Activated B cell treated with CpG ODN at 0.5 μM for 24 hours (primary cell): ENCODE measurements at regions not wholly inside any gene's neighbourhood (a gene's known extent, or its start where the extent isn't known, plus 50 kb on each side); places are given as distances from the start of the nearest gene placed in this dataset.

Source experiments
- ATAC-seq: fragments of 200-7000 bp; cut with Tn5 transposase; one replicate; pipeline ENCODE4 v1.10.0; 2021; ENCODE audit warnings: low read depth, mild to moderate bottlenecking, moderate library complexity
- CTCF ChIA-PET: fragments of 350-600 bp; sonication (Branson Sonifier 250); formaldehyde crosslinking; loops from one replicate; lab custom pipeline; 2021; ENCODE audit warnings: antibody characterized with exemption; lab: Charles Lee
- POLR2A ChIA-PET: fragments of 350-600 bp; sonication (Branson Sonifier 250); formaldehyde crosslinking; loops from one replicate; lab custom pipeline; 2021; ENCODE audit warnings: antibody characterized with exemption; lab: Charles Lee
- DNase-seq: peaks from one replicate; pipeline ENCODE4 v3.0.0; 2022
- H3K27ac Mint-ChIP-seq: one replicate; pipeline ENCODE4 v1.8.0; 2020; ENCODE audit warnings: mixed read lengths
- H3K27me3 Mint-ChIP-seq: one replicate; pipeline ENCODE4 v1.8.0; 2021; ENCODE audit warnings: mixed read lengths
- H3K36me3 Mint-ChIP-seq: one replicate; pipeline ENCODE4 v1.8.0; 2021; ENCODE audit warnings: low read depth, mixed read lengths
- H3K4me1 Mint-ChIP-seq: one replicate; pipeline ENCODE4 v1.8.0; 2021; ENCODE audit warnings: mixed read lengths
- H3K4me3 Mint-ChIP-seq: one replicate; pipeline ENCODE4 v1.8.0; 2020; ENCODE audit warnings: mild to moderate bottlenecking, mixed read lengths
- H3K9me3 Mint-ChIP-seq: one replicate; pipeline ENCODE4 v1.8.0; 2020; ENCODE audit warnings: mixed read lengths
- intact Hi-C: fragments of 100-400 bp; cut with micrococcal nuclease; formaldehyde crosslinking; loops from one replicate; pipeline ENCODE4 v1.15.1; 2024
- TF ChIP-seq, protein P1 (sequence below): fragments of 200-600 bp; IDR thresholded peaks from one replicate; pipeline ENCODE4 v1.8.0; 2022; ENCODE audit warnings: antibody characterized with exemption, mild to moderate bottlenecking

DNA sequence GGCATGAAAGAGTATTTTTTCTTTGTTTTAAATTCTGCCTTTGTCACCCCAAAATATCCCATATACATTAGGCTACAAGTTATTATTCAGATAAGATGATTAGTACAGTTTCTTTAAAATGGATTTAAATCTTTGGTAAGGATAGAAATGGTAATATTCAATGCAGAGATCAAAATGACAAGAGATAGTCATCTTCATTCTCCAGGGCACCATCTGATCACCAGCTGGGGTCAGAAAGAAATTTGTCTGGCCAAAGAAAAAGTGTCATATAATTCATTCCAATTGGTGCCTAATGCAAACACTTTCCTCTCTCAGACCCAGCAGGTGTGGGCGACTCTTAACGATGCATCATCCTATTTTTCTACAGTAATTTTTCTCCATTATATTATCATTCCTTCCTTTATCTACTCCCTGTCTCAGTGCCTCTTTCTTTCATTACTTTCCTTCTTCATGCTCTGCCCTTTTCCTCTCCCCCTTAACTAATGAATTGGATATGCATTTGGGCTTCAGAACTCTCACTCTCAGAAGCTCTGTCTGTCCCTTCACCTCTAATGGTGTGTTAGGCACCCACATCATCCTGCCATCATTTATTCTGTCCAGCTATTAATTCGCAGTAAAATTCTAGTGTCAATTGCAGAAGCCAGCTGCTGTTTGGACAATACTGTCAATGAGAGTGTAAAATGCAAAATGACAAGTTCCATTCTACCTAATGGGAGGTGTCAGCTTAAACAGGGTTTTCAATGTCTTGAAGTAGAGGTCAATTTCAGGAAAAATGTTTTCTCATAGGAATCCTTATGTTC, 570.5 kb downstream of the TDRD15 start:
- POLR2A ChIA-PET = no interaction called here
- no peak overlapping the region for H3K27ac Mint-ChIP-seq

DNA sequence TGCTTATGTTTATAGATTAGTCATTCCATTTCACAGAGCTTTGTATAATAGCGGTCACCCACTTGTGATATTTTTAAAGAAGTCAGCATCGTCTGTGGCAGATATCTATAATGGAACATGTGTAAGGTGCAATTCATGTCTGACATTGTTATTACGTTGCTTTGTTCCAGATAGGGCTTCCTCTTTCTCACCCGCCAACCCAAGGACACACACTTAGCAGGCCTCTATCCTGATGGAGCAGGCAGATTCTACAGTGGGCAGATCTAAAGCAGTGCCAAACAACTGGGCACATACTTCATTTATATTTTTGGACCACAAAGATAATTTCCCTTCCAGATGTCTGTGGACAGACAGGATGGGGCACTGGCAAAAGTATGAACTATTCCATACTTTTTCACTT, 573.1 kb downstream of the TDRD15 start:
- Mint-ChIP-seq H3K4me3 (no peak overlapping the region), H3K36me3 (no peaks in the 10 kb centered on the region), H3K4me1 (no peaks in the 10 kb centered on the region), H3K27me3 (no peaks in the 10 kb centered on the region), H3K27ac (no peak overlapping the region), H3K9me3 (peaks cover 7% of the 10 kb centered on the region)
- intact Hi-C loops = no loop called here
- no peak for DNase-seq
- TF ChIP-seq, protein P1, sequence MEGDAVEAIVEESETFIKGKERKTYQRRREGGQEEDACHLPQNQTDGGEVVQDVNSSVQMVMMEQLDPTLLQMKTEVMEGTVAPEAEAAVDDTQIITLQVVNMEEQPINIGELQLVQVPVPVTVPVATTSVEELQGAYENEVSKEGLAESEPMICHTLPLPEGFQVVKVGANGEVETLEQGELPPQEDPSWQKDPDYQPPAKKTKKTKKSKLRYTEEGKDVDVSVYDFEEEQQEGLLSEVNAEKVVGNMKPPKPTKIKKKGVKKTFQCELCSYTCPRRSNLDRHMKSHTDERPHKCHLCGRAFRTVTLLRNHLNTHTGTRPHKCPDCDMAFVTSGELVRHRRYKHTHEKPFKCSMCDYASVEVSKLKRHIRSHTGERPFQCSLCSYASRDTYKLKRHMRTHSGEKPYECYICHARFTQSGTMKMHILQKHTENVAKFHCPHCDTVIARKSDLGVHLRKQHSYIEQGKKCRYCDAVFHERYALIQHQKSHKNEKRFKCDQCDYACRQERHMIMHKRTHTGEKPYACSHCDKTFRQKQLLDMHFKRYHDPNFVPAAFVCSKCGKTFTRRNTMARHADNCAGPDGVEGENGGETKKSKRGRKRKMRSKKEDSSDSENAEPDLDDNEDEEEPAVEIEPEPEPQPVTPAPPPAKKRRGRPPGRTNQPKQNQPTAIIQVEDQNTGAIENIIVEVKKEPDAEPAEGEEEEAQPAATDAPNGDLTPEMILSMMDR = no peak
- ChIA-PET POLR2A (no interaction called here), CTCF (no interaction called here)
- no peak for ATAC-seq

More for the DNA sequence above, 570.5 kb downstream of the TDRD15 start:
- Mint-ChIP-seq H3K27me3 (no peaks in the 10 kb centered on the region), H3K4me3 (no peak overlapping the region), H3K36me3 (no peaks in the 10 kb centered on the region), H3K4me1 (no peaks in the 10 kb centered on the region), H3K9me3 (peaks cover 4% of the 10 kb centered on the region)
- no peak for ATAC-seq
- CTCF ChIA-PET = no interaction called here
- intact Hi-C loops = no loop called here
- TF ChIP-seq, protein P1 = no peak
- DNase-seq = no peak

DNA sequence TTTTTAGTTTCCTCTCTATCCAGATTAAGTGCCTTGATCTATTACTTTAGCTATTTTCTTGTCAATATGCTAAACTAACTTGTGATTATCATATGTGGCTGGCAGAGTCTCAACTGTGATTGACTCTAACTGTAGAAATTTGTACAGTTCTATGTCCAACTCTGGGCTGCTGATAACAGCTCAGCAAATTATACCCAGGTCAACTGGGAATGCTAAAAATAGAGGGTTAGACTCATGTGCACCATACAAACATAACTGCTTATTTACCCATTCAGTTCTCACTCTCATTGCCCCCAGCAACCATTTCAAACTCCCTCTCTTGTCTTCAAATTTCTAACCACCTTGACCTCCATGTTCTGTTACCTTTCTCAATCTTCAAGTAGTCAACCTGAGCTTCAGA, 576.9 kb downstream of the TDRD15 start:
- ChIA-PET CTCF (no interaction called here), POLR2A (no interaction called here)
- TF ChIP-seq, protein P1 = no peak
- intact Hi-C loops = no loop called here
- Mint-ChIP-seq H3K4me1 (no peaks in the 10 kb centered on the region), H3K9me3 (peaks cover 9% of the 10 kb centered on the region), H3K27ac (no peak overlapping the region), H3K36me3 (no peaks in the 10 kb centered on the region), H3K27me3 (no peaks in the 10 kb centered on the region), H3K4me3 (no peak overlapping the region)
- DNase-seq = no peak
- no peak for ATAC-seq

DNA sequence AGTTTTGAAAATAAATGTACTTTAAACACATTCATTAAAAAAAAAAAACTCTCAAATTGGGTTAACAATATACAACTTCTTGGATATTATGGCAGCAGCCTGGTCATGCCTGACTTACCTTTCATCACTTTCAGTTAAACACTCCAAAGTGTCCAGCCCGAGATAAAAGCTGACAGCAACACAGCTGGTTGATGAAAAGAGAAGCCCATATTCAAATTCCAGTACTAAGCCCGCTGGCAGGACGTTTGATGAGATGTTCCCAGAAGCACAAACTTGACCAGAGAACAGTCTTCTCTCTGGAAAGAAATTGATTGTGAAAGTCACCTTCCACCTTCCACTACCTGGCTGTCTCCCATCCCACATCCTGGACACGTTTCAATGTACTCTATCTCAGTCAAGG, 586.3 kb downstream of the TDRD15 start:
- POLR2A ChIA-PET = no interaction called here
- intact Hi-C loops = no loop called here

DNA sequence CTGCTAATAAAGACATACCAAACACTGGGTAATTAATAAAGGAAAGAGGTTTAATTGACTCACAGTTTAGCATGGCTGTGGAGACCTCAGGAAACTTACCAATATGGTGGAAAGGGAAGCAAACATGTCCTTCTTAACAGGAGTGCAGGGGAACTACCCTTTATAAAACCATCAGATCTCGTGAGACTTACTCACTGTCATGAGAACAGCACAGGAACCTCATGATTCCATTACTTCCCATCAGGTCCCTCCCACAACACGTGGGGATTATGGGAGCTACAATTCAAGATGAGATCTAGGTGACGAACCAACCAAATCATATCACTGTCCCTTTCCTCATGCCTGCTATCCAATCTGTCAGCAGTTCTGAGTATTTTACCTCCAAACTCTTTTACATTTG, 586.7 kb downstream of the TDRD15 start:
- POLR2A ChIA-PET = no interaction called here
- no peak overlapping the region for H3K4me3 Mint-ChIP-seq
- H3K36me3 Mint-ChIP-seq = no peaks in the 10 kb centered on the region
- TF ChIP-seq, protein P1 = no peak
- DNase-seq = no peak
- no peaks in the 10 kb centered on the region for H3K27me3 Mint-ChIP-seq
- no peaks in the 10 kb centered on the region for H3K4me1 Mint-ChIP-seq
- H3K27ac Mint-ChIP-seq = no peak overlapping the region
- H3K9me3 Mint-ChIP-seq = no peaks in the 10 kb centered on the region
- no peak for ATAC-seq
- CTCF ChIA-PET = no interaction called here
- intact Hi-C loops = no loop called here

More for the DNA sequence above, 586.3 kb downstream of the TDRD15 start:
- no peaks in the 10 kb centered on the region for H3K9me3 Mint-ChIP-seq
- TF ChIP-seq, protein P1 = no peak
- DNase-seq = no peak
- no peaks in the 10 kb centered on the region for H3K4me1 Mint-ChIP-seq
- no peaks in the 10 kb centered on the region for H3K27me3 Mint-ChIP-seq
- no peak overlapping the region for H3K4me3 Mint-ChIP-seq
- no peak overlapping the region for H3K27ac Mint-ChIP-seq
- H3K36me3 Mint-ChIP-seq = no peaks in the 10 kb centered on the region
- no peak for ATAC-seq
- CTCF ChIA-PET = no interaction called here
